Thyroid gland (tissue), 4 donors: ENCODE measurements at regions not wholly inside any gene's neighbourhood (a gene's known extent, or its start where the extent isn't known, plus 50 kb on each side); places are given as distances from the start of the nearest gene placed in this dataset.

Experiments used
- DNase-seq, 2 donors: peaks; one replicate each; pipeline ENCODE4 v3.0.0-alpha.2; 2019
- H3K27ac ChIP-seq, 3 donors: fragments of 200-600 bp; sonication (generic); 1 replicate in 2 of 3; 2 replicates in 1 of 3; pipeline ENCODE4 v1.5.1; 2016 to 2019; ENCODE audit warnings: mild to moderate bottlenecking in 1 of 3, moderate library complexity in 1 of 3
- H3K27me3 ChIP-seq: fragments of 200-600 bp; sonication (generic); one replicate; pipeline ENCODE4 v1.5.1; 2019
- H3K36me3 ChIP-seq, 2 donors: fragments of 200-600 bp; sonication (generic); one replicate each; pipeline ENCODE4 v1.5.1; 2016 to 2019
- H3K4me1 ChIP-seq, 2 donors: fragments of 200-600 bp; sonication (generic); one replicate each; pipeline ENCODE4 v1.5.1; 2017 to 2019
- H3K4me3 ChIP-seq, 3 donors: fragments of 200-600 bp; sonication (generic); replicated peaks in 1 of 3; 1 replicate in 2 of 3; 2 replicates in 1 of 3; pipeline ENCODE4 v1.5.1; 2016; ENCODE audit warnings: mild to moderate bottlenecking in 1 of 3
- H3K9me3 ChIP-seq: fragments of 200-600 bp; sonication (generic); one replicate; pipeline ENCODE4 v1.5.1; 2017
- POLR2A ChIP-seq, 2 donors: fragments of 450-650 bp; IDR thresholded peaks; one replicate each; pipeline ENCODE4 v1.6.1; 2017; ENCODE audit warnings: antibody characterized with exemption in 2 of 2, mild to moderate bottlenecking in 2 of 2, moderate library complexity in 1 of 2
- WGBS, 2 donors: methylation state at CpG; one replicate each; pipeline ENCODE4 v1.1.5; 2017; 5-methylcytosine and 5-hydroxymethylcytosine counted together
- intact Hi-C: fragments of 100-400 bp; cut with DNase I; formaldehyde crosslinking; loops from one replicate; pipeline ENCODE4 v1.15.1; 2023
- TF ChIP-seq, protein P1 (sequence below), 6 experiments: fragments of 200-600 bp in 3 of 6; fragments of 450-650 bp in 3 of 6; sonication (generic) in 3 of 6; IDR thresholded peaks; one replicate each; pipeline ENCODE4 v1.5.1; 2016 to 2019; ENCODE audit warnings: antibody characterized with exemption in 6 of 6, mild to moderate bottlenecking in 2 of 6, inconsistent platforms in 1 of 6, moderate library complexity in 1 of 6

DNA sequence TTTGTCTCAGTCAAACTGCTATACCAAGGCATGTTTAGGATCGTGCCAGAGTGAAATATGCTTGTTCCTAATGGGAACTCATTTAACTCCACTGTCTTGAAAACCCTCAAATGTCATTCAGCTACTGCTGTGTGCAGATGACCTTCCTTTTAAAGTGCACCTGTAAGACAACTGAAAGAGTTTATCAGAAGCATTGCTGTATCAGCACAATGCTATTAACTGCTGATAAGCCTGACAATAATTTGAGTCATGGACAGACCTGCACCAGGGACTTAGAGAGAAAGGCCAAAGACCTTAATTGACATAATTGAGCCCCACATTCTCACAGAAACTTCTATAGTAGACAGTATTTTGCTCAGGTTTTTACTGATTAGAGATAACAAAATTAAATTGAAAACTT, 557.9 kb downstream of the DIPK2A start:
- 71 to 72% methylated on average over 1 of the region's 1 CpG for WGBS, 2 donors
- TF ChIP-seq, protein P1, sequence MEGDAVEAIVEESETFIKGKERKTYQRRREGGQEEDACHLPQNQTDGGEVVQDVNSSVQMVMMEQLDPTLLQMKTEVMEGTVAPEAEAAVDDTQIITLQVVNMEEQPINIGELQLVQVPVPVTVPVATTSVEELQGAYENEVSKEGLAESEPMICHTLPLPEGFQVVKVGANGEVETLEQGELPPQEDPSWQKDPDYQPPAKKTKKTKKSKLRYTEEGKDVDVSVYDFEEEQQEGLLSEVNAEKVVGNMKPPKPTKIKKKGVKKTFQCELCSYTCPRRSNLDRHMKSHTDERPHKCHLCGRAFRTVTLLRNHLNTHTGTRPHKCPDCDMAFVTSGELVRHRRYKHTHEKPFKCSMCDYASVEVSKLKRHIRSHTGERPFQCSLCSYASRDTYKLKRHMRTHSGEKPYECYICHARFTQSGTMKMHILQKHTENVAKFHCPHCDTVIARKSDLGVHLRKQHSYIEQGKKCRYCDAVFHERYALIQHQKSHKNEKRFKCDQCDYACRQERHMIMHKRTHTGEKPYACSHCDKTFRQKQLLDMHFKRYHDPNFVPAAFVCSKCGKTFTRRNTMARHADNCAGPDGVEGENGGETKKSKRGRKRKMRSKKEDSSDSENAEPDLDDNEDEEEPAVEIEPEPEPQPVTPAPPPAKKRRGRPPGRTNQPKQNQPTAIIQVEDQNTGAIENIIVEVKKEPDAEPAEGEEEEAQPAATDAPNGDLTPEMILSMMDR (IDR thresholded peaks at IDR 0.05) = no peak
- TF ChIP-seq POLR2A (IDR thresholded peaks at IDR 0.05) = no peak
- no peaks in the 10 kb centered on the region for H3K36me3 ChIP-seq
- no peak overlapping the region for H3K27ac ChIP-seq
- H3K4me3 ChIP-seq = no peak overlapping the region
- intact Hi-C loops = no loop called here
- H3K9me3 ChIP-seq = no peaks in the 10 kb centered on the region
- no peaks in the 10 kb centered on the region for H3K27me3 ChIP-seq
- no peaks in the 10 kb centered on the region for H3K4me1 ChIP-seq
- no peak for DNase-seq

DNA sequence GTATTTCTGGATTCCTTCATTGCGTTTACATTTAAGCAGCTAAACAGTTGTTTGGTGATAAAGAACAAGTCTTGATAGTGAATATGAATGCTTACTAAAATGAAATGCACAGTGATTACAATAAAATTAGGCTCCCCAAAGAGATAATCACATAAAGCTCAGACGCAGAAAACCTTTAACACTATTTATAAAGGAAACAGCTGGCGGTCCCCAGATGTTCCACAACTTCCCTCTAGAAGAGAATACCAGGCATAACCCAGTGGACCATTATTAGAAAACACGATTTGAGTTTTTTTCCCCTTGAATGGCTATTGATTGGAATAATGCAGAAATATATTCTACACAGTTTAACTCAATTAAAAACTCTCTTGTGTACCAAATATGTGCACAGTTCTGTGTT, 573.2 kb downstream of the DIPK2A start:
- 78 to 82% methylated on average over 4 of the region's 4 CpGs for WGBS, 2 donors
- no peaks in the 10 kb centered on the region for H3K4me1 ChIP-seq
- H3K27ac ChIP-seq = no peak overlapping the region
- no peaks in the 10 kb centered on the region for H3K9me3 ChIP-seq
- TF ChIP-seq POLR2A (IDR thresholded peaks at IDR 0.05) = no peak
- TF ChIP-seq, protein P1 (IDR thresholded peaks at IDR 0.05) = no peak
- H3K27me3 ChIP-seq = no peaks in the 10 kb centered on the region
- intact Hi-C loops = no loop called here
- no peak overlapping the region for H3K4me3 ChIP-seq
- DNase-seq = no peak
- H3K36me3 ChIP-seq = no peaks in the 10 kb centered on the region

DNA sequence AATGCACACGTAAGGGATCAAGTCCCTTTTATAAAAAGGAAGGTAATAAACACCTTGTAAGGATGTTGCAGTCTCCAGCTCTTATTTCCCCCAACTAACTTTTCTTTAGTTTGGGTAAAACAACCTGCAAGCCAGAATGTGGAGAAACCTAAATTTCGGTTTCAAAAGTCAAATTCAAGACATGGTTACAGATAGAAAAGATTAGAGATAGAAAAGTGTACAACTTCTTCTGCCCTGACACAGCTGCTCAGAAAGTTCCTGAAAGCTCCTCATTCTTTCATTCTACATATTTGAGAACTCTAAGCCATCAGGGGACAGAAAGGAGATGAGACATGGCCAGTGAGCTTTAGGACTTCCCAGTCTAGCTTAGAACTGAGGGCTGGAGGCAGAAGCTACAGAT, 574.9 kb downstream of the DIPK2A start:
- Histone ChIP-seq H3K27ac (no peak overlapping the region), H3K36me3 (no peaks in the 10 kb centered on the region), H3K9me3 (no peaks in the 10 kb centered on the region), H3K4me3 (no peak overlapping the region), H3K27me3 (no peaks in the 10 kb centered on the region), H3K4me1 (no peaks in the 10 kb centered on the region)
- intact Hi-C loops = no loop called here
- no peak for DNase-seq
- WGBS, 2 donors = 90 to 91% methylated on average over 2 of the region's 2 CpGs
- TF ChIP-seq POLR2A (IDR thresholded peaks at IDR 0.05) = no peak
- TF ChIP-seq, protein P1 (IDR thresholded peaks at IDR 0.05) = no peak

DNA sequence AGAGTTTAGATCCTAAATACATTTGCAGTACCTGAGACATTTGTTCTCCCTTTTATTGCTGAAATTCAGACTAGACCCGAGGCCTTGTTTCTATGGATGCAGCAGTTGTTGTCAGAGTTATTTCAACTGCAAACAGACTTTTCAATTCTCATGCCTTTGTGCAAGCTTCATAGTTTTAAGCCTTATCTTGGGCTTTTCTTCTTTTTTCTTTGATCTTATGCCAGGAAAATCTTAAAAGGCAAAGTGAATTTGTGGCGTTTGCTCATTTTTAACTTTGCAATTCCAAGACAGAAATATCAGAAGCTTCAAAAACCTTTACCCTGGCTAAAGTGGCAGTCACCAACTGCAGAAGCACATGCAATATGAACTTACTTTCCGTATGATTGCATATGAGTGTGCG, 576.7 kb downstream of the DIPK2A start:
- H3K27ac ChIP-seq = no peak overlapping the region
- DNase-seq = no peak
- intact Hi-C loops = no loop called here
- H3K4me3 ChIP-seq = no peak overlapping the region
- TF ChIP-seq, protein P1 (IDR thresholded peaks at IDR 0.05) = no peak
- no peak for TF ChIP-seq POLR2A (IDR thresholded peaks at IDR 0.05)
- H3K4me1 ChIP-seq = no peaks in the 10 kb centered on the region
- H3K27me3 ChIP-seq = no peaks in the 10 kb centered on the region
- WGBS, 2 donors = 75% methylated on average over 4 of the region's 4 CpGs
- no peaks in the 10 kb centered on the region for H3K36me3 ChIP-seq
- H3K9me3 ChIP-seq = no peaks in the 10 kb centered on the region

DNA sequence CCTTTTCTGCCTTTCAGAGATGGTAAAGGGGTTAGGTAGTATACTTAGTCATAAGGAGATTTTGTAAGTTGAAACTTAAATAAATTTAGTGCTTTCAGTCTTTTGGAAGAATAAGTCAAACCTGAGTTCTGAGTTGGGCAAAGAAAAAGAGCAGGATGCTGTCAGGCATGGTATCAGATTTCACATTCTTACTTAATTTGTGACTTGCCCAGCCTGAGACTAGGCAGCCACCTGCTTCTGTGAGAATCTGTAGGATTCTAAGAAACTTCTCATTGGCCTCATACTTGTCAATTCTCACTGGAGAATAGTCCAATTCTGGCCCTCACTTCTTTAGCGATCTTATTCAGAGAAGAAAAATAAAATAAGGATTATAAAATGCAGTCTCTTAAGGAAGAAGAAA, 577.5 kb downstream of the DIPK2A start:
- Histone ChIP-seq H3K9me3 (no peaks in the 10 kb centered on the region), H3K4me1 (no peaks in the 10 kb centered on the region), H3K4me3 (no peak overlapping the region), H3K27ac (no peak overlapping the region), H3K27me3 (no peaks in the 10 kb centered on the region), H3K36me3 (no peaks in the 10 kb centered on the region)
- WGBS, 2 donors = 36 to 46% methylated on average over 1 of the region's 1 CpG
- DNase-seq = no peak
- intact Hi-C loops = no loop called here
- no peak for TF ChIP-seq POLR2A (IDR thresholded peaks at IDR 0.05)
- TF ChIP-seq, protein P1 (IDR thresholded peaks at IDR 0.05) = no peak
